ENCODE measurements at regions not wholly inside any gene's neighbourhood (a gene's known extent, or its start where the extent isn't known, plus 50 kb on each side); places are given as distances from the start of the nearest gene placed in this dataset.

- TF ChIP-seq POLR2A (IDR thresholded peaks at IDR 0.05; ENCODE audit: borderline replicate concordance, extremely low read depth, insufficient read depth, insufficient read length), result no peak
- TF ChIP-seq, protein P1, sequence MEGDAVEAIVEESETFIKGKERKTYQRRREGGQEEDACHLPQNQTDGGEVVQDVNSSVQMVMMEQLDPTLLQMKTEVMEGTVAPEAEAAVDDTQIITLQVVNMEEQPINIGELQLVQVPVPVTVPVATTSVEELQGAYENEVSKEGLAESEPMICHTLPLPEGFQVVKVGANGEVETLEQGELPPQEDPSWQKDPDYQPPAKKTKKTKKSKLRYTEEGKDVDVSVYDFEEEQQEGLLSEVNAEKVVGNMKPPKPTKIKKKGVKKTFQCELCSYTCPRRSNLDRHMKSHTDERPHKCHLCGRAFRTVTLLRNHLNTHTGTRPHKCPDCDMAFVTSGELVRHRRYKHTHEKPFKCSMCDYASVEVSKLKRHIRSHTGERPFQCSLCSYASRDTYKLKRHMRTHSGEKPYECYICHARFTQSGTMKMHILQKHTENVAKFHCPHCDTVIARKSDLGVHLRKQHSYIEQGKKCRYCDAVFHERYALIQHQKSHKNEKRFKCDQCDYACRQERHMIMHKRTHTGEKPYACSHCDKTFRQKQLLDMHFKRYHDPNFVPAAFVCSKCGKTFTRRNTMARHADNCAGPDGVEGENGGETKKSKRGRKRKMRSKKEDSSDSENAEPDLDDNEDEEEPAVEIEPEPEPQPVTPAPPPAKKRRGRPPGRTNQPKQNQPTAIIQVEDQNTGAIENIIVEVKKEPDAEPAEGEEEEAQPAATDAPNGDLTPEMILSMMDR (IDR thresholded peaks at IDR 0.05 in 2 of 3, conservative IDR thresholded peaks at IDR 0.05 in 1 of 3; ENCODE audit: borderline replicate concordance in 1 of 3, insufficient read depth in 1 of 3, low read depth in 2 of 3, low read length in 2 of 3), result peak; percentile 17 to 49 (median 48); a peak in 4 of 6 replicates
- no peak for TF ChIP-seq JUND (IDR thresholded peaks at IDR 0.05)
- no peak for TF ChIP-seq ZFX (IDR thresholded peaks at IDR 0.05)
- TF ChIP-seq EGR1 (IDR thresholded peaks at IDR 0.05; ENCODE audit: low read depth), result no peak
- no peak for TF ChIP-seq POLR2AphosphoS5 (IDR thresholded peaks at IDR 0.05; ENCODE audit: low read depth, low read length)
- TF ChIP-seq EZH2 (IDR thresholded peaks at IDR 0.05), result no peak
- TF ChIP-seq, protein P2, sequence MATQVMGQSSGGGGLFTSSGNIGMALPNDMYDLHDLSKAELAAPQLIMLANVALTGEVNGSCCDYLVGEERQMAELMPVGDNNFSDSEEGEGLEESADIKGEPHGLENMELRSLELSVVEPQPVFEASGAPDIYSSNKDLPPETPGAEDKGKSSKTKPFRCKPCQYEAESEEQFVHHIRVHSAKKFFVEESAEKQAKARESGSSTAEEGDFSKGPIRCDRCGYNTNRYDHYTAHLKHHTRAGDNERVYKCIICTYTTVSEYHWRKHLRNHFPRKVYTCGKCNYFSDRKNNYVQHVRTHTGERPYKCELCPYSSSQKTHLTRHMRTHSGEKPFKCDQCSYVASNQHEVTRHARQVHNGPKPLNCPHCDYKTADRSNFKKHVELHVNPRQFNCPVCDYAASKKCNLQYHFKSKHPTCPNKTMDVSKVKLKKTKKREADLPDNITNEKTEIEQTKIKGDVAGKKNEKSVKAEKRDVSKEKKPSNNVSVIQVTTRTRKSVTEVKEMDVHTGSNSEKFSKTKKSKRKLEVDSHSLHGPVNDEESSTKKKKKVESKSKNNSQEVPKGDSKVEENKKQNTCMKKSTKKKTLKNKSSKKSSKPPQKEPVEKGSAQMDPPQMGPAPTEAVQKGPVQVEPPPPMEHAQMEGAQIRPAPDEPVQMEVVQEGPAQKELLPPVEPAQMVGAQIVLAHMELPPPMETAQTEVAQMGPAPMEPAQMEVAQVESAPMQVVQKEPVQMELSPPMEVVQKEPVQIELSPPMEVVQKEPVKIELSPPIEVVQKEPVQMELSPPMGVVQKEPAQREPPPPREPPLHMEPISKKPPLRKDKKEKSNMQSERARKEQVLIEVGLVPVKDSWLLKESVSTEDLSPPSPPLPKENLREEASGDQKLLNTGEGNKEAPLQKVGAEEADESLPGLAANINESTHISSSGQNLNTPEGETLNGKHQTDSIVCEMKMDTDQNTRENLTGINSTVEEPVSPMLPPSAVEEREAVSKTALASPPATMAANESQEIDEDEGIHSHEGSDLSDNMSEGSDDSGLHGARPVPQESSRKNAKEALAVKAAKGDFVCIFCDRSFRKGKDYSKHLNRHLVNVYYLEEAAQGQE (IDR thresholded peaks at IDR 0.05; ENCODE audit: low read depth), result no peak
- TF ChIP-seq, protein P3, sequence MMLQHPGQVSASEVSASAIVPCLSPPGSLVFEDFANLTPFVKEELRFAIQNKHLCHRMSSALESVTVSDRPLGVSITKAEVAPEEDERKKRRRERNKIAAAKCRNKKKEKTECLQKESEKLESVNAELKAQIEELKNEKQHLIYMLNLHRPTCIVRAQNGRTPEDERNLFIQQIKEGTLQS (IDR thresholded peaks at IDR 0.05), result no peak
- TF ChIP-seq YY1 (IDR thresholded peaks at IDR 0.05; ENCODE audit: extremely low read depth, insufficient replicate concordance, low read depth, low read length), result no peak
These were observed 316.6 kb upstream of the NCKAP5 start for GRCh38 chr2:133884739-133885381.
